Neural cell (in vitro differentiated cells): ENCODE measurements at regions not wholly inside any gene's neighbourhood (a gene's known extent, or its start where the extent isn't known, plus 50 kb on each side); places are given as distances from the start of the nearest gene placed in this dataset.

Source experiments
- H2AFZ ChIP-seq: fragments of 200-600, 300-800 bp; sonication (generic), shearing (Covaris generic); 2 replicates; pipeline ENCODE4 v1.6.0; 2014; ENCODE audit warnings: low read depth, mild to moderate bottlenecking, antibody characterized with exemption, low read length, moderate library complexity
- H3F3A ChIP-seq: fragments of 200-600 bp; shearing (Covaris generic); 2 replicates; pipeline ENCODE4 v1.6.1; 2016; ENCODE audit warnings: mild to moderate bottlenecking, moderate library complexity, mixed read lengths, antibody characterized with exemption, low read length; ENCODE audit not compliant: insufficient read depth, poor library complexity, severe bottlenecking
- H3K27ac ChIP-seq: fragments of 200-600, 300-800 bp; sonication (generic), shearing (Covaris generic); 2 replicates; pipeline ENCODE4 v1.5.1; 2014; ENCODE audit warnings: mild to moderate bottlenecking, low read length, moderate library complexity
- H3K27me3 ChIP-seq: fragments of 300-800, 200-600 bp; sonication (generic), shearing (Covaris generic); 2 replicates; pipeline ENCODE4 v1.6.0; 2014; ENCODE audit warnings: mild to moderate bottlenecking, low read depth, low read length, moderate library complexity; ENCODE audit not compliant: insufficient read depth
- H3K36me3 ChIP-seq: fragments of 300-800, 200-600 bp; sonication (generic), shearing (Covaris generic); 2 replicates; pipeline ENCODE4 v1.5.1; 2014; ENCODE audit warnings: mild to moderate bottlenecking, antibody characterized with exemption, low read length, moderate library complexity; ENCODE audit not compliant: insufficient read depth
- H3K4me2 ChIP-seq: fragments of 300-800, 200-600 bp; sonication (generic), shearing (Covaris generic); 2 replicates; pipeline ENCODE4 v1.6.0; 2014; ENCODE audit warnings: mild to moderate bottlenecking, low read length
- H3K4me3 ChIP-seq: fragments of 300-800, 200-600 bp; sonication (generic), shearing (Covaris generic); 2 replicates; pipeline ENCODE4 v1.5.1; 2014; ENCODE audit warnings: mild to moderate bottlenecking, low read length, moderate library complexity
- H3K79me2 ChIP-seq: fragments of 200-600 bp; shearing (Covaris generic); replicated peaks from 2 replicates; pipeline ENCODE4 v1.6.0; 2014; ENCODE audit warnings: mild to moderate bottlenecking, low read length, moderate library complexity; ENCODE audit not compliant: insufficient read depth
- H3K9ac ChIP-seq: fragments of 300-800, 200-600 bp; sonication (generic), shearing (Covaris generic); 2 replicates; pipeline ENCODE4 v1.6.1; 2016; ENCODE audit warnings: mild to moderate bottlenecking, low read length, mixed read lengths
- H3K9me2 ChIP-seq: fragments of 200-600 bp; shearing (Covaris generic); 2 replicates; pipeline ENCODE4 v1.6.1; 2016; ENCODE audit warnings: mild to moderate bottlenecking, low read length, mixed read lengths; ENCODE audit not compliant: insufficient read depth
- H3K9me3 ChIP-seq: fragments of 200-600, 300-800 bp; sonication (generic), shearing (Covaris generic); 2 replicates; pipeline ENCODE4 v1.6.1; 2016; ENCODE audit warnings: mild to moderate bottlenecking, mixed run types, low read length, moderate library complexity, mixed read lengths
- H4K20me1 ChIP-seq: fragments of 200-600 bp; shearing (Covaris generic); 2 replicates; pipeline ENCODE4 v1.6.1; 2016; ENCODE audit warnings: mild to moderate bottlenecking, mixed run types; ENCODE audit not compliant: insufficient read depth
- EP300 ChIP-seq: fragments of 450-650 bp; conservative IDR thresholded peaks from 2 replicates; pipeline ENCODE4 v1.6.1; 2014; ENCODE audit warnings: antibody characterized with exemption, mild to moderate bottlenecking, moderate library complexity; ENCODE audit not compliant: poor library complexity, severe bottlenecking
- EZH2 ChIP-seq: fragments of 200-600, 300-800 bp; shearing (Covaris generic), sonication (generic); IDR thresholded peaks from 2 replicates; pipeline ENCODE4 v1.6.1; 2014; ENCODE audit warnings: antibody characterized with exemption, low read length, borderline replicate concordance, mild to moderate bottlenecking; ENCODE audit not compliant: insufficient read depth, poor library complexity, severe bottlenecking
- MXI1 ChIP-seq: fragments of 450-650 bp; conservative IDR thresholded peaks from 2 replicates; pipeline ENCODE4 v1.6.1; 2014; ENCODE audit warnings: antibody characterized with exemption, mild to moderate bottlenecking; ENCODE audit not compliant: poor library complexity, severe bottlenecking
- POLR2AphosphoS5 ChIP-seq: IDR thresholded peaks from 2 replicates; pipeline ENCODE4 v1.6.1; 2012
- RAD21 ChIP-seq: fragments of 450-650 bp; conservative IDR thresholded peaks from 2 replicates; pipeline ENCODE4 v1.6.1; 2014; ENCODE audit warnings: antibody characterized with exemption, mild to moderate bottlenecking, moderate library complexity
- SMC3 ChIP-seq: fragments of 450-650 bp; conservative IDR thresholded peaks from 2 replicates; pipeline ENCODE4 v1.6.1; 2014; ENCODE audit warnings: antibody characterized with exemption, mild to moderate bottlenecking, moderate library complexity; ENCODE audit not compliant: poor library complexity
- TAF1 ChIP-seq: IDR thresholded peaks from 2 replicates; pipeline ENCODE4 v1.6.1; 2012; ENCODE audit warnings: low read depth
- TF ChIP-seq, protein P1 (sequence below): IDR thresholded peaks from 2 replicates; pipeline ENCODE4 v1.6.1; 2012; ENCODE audit warnings: borderline replicate concordance
- TF ChIP-seq, protein P2 (sequence below): fragments of 450-650 bp; IDR thresholded peaks from 2 replicates; pipeline ENCODE4 v1.5.1; 2014; ENCODE audit warnings: antibody characterized with exemption, mild to moderate bottlenecking, moderate library complexity; ENCODE audit not compliant: poor library complexity, severe bottlenecking

GRCh38 chr1:185479796-185480195, 162.8 kb upstream of the IVNS1ABP start:
- Histone ChIP-seq H3K9me2 (no peaks in the 10 kb centered on the region), H3K4me3 (no peak overlapping the region), H3K9ac (no peak overlapping the region), H3K79me2 (no peaks in the 10 kb centered on the region), H3K27me3 (no peaks in the 10 kb centered on the region), H2AFZ (peak overlapping the region; percentile 16), H4K20me1 (no peaks in the 10 kb centered on the region), H3K36me3 (no peaks in the 10 kb centered on the region), H3F3A (no peaks in the 10 kb centered on the region), H3K27ac (no peak overlapping the region), H3K9me3 (no peaks in the 10 kb centered on the region), H3K4me2 (no peak overlapping the region)
- TF ChIP-seq EZH2 (no peak), RAD21 (no peak), SMC3 (no peak), POLR2AphosphoS5 (no peak), EP300 (no peak), MXI1 (no peak), TAF1 (no peak)
- TF ChIP-seq, protein P1, sequence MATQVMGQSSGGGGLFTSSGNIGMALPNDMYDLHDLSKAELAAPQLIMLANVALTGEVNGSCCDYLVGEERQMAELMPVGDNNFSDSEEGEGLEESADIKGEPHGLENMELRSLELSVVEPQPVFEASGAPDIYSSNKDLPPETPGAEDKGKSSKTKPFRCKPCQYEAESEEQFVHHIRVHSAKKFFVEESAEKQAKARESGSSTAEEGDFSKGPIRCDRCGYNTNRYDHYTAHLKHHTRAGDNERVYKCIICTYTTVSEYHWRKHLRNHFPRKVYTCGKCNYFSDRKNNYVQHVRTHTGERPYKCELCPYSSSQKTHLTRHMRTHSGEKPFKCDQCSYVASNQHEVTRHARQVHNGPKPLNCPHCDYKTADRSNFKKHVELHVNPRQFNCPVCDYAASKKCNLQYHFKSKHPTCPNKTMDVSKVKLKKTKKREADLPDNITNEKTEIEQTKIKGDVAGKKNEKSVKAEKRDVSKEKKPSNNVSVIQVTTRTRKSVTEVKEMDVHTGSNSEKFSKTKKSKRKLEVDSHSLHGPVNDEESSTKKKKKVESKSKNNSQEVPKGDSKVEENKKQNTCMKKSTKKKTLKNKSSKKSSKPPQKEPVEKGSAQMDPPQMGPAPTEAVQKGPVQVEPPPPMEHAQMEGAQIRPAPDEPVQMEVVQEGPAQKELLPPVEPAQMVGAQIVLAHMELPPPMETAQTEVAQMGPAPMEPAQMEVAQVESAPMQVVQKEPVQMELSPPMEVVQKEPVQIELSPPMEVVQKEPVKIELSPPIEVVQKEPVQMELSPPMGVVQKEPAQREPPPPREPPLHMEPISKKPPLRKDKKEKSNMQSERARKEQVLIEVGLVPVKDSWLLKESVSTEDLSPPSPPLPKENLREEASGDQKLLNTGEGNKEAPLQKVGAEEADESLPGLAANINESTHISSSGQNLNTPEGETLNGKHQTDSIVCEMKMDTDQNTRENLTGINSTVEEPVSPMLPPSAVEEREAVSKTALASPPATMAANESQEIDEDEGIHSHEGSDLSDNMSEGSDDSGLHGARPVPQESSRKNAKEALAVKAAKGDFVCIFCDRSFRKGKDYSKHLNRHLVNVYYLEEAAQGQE, result no peak
- TF ChIP-seq, protein P2, sequence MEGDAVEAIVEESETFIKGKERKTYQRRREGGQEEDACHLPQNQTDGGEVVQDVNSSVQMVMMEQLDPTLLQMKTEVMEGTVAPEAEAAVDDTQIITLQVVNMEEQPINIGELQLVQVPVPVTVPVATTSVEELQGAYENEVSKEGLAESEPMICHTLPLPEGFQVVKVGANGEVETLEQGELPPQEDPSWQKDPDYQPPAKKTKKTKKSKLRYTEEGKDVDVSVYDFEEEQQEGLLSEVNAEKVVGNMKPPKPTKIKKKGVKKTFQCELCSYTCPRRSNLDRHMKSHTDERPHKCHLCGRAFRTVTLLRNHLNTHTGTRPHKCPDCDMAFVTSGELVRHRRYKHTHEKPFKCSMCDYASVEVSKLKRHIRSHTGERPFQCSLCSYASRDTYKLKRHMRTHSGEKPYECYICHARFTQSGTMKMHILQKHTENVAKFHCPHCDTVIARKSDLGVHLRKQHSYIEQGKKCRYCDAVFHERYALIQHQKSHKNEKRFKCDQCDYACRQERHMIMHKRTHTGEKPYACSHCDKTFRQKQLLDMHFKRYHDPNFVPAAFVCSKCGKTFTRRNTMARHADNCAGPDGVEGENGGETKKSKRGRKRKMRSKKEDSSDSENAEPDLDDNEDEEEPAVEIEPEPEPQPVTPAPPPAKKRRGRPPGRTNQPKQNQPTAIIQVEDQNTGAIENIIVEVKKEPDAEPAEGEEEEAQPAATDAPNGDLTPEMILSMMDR, result no peak

DNA sequence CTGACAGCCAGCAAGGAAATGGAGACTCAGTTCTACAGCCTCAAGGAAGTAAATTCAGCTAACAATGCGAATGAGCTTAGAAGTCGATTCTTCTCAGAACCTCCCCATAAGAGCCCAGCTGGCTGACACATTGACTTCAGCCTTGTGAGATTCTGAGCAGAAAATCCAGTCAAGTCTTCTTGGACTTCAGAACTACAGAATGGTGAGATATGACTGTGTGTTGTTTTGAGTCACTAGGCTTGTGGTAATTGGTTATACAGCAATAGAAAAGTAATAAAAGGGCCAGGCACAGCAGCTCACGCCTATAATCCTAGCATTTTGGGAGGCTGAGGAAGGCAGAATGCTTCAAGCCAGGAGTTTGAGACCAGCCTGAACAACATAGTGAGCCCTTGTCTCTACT, 161.8 kb upstream of the IVNS1ABP start:
- Histone ChIP-seq H3F3A (no peaks in the 10 kb centered on the region), H2AFZ (no peak overlapping the region), H3K36me3 (no peaks in the 10 kb centered on the region), H3K27me3 (no peaks in the 10 kb centered on the region), H3K4me3 (no peak overlapping the region), H3K9ac (no peak overlapping the region), H3K9me2 (no peaks in the 10 kb centered on the region), H3K27ac (no peak overlapping the region), H3K4me2 (no peak overlapping the region), H4K20me1 (no peaks in the 10 kb centered on the region), H3K79me2 (no peaks in the 10 kb centered on the region), H3K9me3 (no peaks in the 10 kb centered on the region)
- TF ChIP-seq TAF1 (no peak), RAD21 (no peak), EP300 (no peak), EZH2 (no peak), SMC3 (no peak), POLR2AphosphoS5 (no peak), MXI1 (no peak)
- TF ChIP-seq, protein P2, result no peak
- TF ChIP-seq, protein P1, result no peak
